Transverse colon (tissue), 3 donors: ENCODE measurements at regions not wholly inside any gene's neighbourhood (a gene's known extent, or its start where the extent isn't known, plus 50 kb on each side); places are given as distances from the start of the nearest gene placed in this dataset.

ENCODE experiments used
- CTCF ChIP-seq, 5 experiments: fragments of 200-600 bp in 3 of 5; fragments of 450-650 bp in 2 of 5; sonication (generic) in 3 of 5; IDR thresholded peaks; 1 replicate in 2 of 5; 2 replicates in 3 of 5; pipeline ENCODE4 v1.5.1; 2016 to 2017; ENCODE audit warnings: antibody characterized with exemption in 5 of 5, inconsistent platforms in 3 of 5, mild to moderate bottlenecking in 2 of 5, moderate library complexity in 1 of 5
- POLR2A ChIP-seq: fragments of 450-650 bp; IDR thresholded peaks from one replicate; pipeline ENCODE4 v1.6.1; 2016; ENCODE audit warnings: antibody characterized with exemption, mild to moderate bottlenecking, moderate library complexity

- TF ChIP-seq POLR2A (no peak), CTCF (IDR thresholded peaks at IDR 0.05) (no peak)
Measured at GRCh38 chr11:70580036-70580805, 181.9 kb downstream of the CTTN start.
